ENCODE measurements at regions not wholly inside any gene's neighbourhood (a gene's known extent, or its start where the extent isn't known, plus 50 kb on each side); places are given as distances from the start of the nearest gene placed in this dataset.

DNA sequence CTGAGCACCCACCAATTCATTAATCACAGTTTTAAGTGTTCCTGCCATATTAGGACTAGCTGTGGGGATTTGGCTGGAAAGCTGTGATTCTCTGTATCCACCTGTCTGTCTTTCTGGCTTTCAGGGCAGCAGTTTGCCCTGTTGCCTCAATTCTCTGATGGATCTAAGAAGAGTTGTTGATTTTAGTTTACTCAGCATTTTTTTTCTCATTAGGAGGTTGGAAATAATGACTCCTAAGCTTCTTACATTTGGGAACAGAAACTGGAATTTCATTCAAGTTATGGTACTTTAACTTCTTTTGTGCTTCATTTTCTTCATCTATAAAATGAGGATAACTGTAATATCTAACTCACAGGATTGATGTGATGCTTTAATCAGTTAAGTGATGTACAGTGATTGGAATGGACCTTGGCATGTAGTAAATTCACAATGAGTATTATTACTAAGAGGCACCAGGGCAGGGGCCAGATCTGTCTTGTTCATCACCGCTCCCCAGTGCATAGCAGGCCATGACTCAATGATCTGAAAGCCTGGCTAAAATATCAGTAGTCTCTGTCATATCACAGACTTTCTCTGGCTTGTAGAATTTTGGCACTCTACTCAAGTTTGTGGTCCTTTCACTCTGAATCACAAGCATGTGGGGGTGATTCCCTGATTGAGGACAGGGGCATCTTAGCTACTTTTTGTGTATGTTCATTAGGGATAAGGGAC is 51.4 kb upstream of the GREM2 start:
- Histone ChIP-seq H3F3A (replicated peaks; ENCODE audit: low read depth) (no peaks in the 10 kb centered on the region), H3K4me3 (no peak overlapping the region), H4K20me1 (replicated peaks; ENCODE audit: insufficient read depth) (no peaks in the 10 kb centered on the region), H3K27me3 (ENCODE audit: insufficient read depth) (no peaks in the 10 kb centered on the region), H3K36me3 (ENCODE audit: insufficient read depth) (no peaks in the 10 kb centered on the region), H3K9me2 (ENCODE audit: insufficient read depth) (no peaks in the 10 kb centered on the region), H3K79me2 (replicated peaks; ENCODE audit: insufficient read depth) (no peaks in the 10 kb centered on the region), H3K4me2 (no peak overlapping the region), H3K4me1 (ENCODE audit: insufficient read depth) (no peaks in the 10 kb centered on the region), H3K27ac (ENCODE audit: low read depth) (no peak overlapping the region), H2AFZ (no peak overlapping the region)
- no peak overlapping the region for H3K4me3 Mint-ChIP-seq
- H3K27me3 Mint-ChIP-seq (ENCODE audit: insufficient read depth, low read depth, poor library complexity), result no peaks in the 10 kb centered on the region
- no peaks in the 10 kb centered on the region for H3K36me3 Mint-ChIP-seq (ENCODE audit: low read depth)
- ATAC-seq (no peak), DNase-seq (ENCODE audit: low spot score) (no peak)
- H3K9me3 Mint-ChIP-seq, result no peaks in the 10 kb centered on the region
- TF ChIP-seq CREB1 (CRISPR knock-in tag; IDR thresholded peaks at IDR 0.05; ENCODE audit: low read depth) (no peak), EZH2phosphoT487 (IDR thresholded peaks at IDR 0.05; ENCODE audit: unreplicated experiment) (no peak), NANOG (IDR thresholded peaks at IDR 0.05; ENCODE audit: borderline replicate concordance) (no peak), POLR2AphosphoS5 (IDR thresholded peaks at IDR 0.05; ENCODE audit: low read depth) (no peak), JUNB (IDR thresholded peaks at IDR 0.05; ENCODE audit: unreplicated experiment) (no peak), EZH2 (IDR thresholded peaks at IDR 0.05; ENCODE audit: low read depth, unreplicated experiment) (no peak), ZNF114 (CRISPR knock-in tag; IDR thresholded peaks at IDR 0.05) (no peak), ZNF331 (CRISPR knock-in tag; IDR thresholded peaks at IDR 0.05; ENCODE audit: low read depth) (no peak), STAT1 (IDR thresholded peaks at IDR 0.05; ENCODE audit: unreplicated experiment) (no peak)
- TF ChIP-seq, protein P1, sequence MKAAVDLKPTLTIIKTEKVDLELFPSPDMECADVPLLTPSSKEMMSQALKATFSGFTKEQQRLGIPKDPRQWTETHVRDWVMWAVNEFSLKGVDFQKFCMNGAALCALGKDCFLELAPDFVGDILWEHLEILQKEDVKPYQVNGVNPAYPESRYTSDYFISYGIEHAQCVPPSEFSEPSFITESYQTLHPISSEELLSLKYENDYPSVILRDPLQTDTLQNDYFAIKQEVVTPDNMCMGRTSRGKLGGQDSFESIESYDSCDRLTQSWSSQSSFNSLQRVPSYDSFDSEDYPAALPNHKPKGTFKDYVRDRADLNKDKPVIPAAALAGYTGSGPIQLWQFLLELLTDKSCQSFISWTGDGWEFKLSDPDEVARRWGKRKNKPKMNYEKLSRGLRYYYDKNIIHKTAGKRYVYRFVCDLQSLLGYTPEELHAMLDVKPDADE (IDR thresholded peaks at IDR 0.05), result no peak
- TF ChIP-seq, protein P2, sequence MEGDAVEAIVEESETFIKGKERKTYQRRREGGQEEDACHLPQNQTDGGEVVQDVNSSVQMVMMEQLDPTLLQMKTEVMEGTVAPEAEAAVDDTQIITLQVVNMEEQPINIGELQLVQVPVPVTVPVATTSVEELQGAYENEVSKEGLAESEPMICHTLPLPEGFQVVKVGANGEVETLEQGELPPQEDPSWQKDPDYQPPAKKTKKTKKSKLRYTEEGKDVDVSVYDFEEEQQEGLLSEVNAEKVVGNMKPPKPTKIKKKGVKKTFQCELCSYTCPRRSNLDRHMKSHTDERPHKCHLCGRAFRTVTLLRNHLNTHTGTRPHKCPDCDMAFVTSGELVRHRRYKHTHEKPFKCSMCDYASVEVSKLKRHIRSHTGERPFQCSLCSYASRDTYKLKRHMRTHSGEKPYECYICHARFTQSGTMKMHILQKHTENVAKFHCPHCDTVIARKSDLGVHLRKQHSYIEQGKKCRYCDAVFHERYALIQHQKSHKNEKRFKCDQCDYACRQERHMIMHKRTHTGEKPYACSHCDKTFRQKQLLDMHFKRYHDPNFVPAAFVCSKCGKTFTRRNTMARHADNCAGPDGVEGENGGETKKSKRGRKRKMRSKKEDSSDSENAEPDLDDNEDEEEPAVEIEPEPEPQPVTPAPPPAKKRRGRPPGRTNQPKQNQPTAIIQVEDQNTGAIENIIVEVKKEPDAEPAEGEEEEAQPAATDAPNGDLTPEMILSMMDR (conservative IDR thresholded peaks at IDR 0.05; ENCODE audit: low read depth in 2 of 2), result no peak
- TF ChIP-seq, protein P3, sequence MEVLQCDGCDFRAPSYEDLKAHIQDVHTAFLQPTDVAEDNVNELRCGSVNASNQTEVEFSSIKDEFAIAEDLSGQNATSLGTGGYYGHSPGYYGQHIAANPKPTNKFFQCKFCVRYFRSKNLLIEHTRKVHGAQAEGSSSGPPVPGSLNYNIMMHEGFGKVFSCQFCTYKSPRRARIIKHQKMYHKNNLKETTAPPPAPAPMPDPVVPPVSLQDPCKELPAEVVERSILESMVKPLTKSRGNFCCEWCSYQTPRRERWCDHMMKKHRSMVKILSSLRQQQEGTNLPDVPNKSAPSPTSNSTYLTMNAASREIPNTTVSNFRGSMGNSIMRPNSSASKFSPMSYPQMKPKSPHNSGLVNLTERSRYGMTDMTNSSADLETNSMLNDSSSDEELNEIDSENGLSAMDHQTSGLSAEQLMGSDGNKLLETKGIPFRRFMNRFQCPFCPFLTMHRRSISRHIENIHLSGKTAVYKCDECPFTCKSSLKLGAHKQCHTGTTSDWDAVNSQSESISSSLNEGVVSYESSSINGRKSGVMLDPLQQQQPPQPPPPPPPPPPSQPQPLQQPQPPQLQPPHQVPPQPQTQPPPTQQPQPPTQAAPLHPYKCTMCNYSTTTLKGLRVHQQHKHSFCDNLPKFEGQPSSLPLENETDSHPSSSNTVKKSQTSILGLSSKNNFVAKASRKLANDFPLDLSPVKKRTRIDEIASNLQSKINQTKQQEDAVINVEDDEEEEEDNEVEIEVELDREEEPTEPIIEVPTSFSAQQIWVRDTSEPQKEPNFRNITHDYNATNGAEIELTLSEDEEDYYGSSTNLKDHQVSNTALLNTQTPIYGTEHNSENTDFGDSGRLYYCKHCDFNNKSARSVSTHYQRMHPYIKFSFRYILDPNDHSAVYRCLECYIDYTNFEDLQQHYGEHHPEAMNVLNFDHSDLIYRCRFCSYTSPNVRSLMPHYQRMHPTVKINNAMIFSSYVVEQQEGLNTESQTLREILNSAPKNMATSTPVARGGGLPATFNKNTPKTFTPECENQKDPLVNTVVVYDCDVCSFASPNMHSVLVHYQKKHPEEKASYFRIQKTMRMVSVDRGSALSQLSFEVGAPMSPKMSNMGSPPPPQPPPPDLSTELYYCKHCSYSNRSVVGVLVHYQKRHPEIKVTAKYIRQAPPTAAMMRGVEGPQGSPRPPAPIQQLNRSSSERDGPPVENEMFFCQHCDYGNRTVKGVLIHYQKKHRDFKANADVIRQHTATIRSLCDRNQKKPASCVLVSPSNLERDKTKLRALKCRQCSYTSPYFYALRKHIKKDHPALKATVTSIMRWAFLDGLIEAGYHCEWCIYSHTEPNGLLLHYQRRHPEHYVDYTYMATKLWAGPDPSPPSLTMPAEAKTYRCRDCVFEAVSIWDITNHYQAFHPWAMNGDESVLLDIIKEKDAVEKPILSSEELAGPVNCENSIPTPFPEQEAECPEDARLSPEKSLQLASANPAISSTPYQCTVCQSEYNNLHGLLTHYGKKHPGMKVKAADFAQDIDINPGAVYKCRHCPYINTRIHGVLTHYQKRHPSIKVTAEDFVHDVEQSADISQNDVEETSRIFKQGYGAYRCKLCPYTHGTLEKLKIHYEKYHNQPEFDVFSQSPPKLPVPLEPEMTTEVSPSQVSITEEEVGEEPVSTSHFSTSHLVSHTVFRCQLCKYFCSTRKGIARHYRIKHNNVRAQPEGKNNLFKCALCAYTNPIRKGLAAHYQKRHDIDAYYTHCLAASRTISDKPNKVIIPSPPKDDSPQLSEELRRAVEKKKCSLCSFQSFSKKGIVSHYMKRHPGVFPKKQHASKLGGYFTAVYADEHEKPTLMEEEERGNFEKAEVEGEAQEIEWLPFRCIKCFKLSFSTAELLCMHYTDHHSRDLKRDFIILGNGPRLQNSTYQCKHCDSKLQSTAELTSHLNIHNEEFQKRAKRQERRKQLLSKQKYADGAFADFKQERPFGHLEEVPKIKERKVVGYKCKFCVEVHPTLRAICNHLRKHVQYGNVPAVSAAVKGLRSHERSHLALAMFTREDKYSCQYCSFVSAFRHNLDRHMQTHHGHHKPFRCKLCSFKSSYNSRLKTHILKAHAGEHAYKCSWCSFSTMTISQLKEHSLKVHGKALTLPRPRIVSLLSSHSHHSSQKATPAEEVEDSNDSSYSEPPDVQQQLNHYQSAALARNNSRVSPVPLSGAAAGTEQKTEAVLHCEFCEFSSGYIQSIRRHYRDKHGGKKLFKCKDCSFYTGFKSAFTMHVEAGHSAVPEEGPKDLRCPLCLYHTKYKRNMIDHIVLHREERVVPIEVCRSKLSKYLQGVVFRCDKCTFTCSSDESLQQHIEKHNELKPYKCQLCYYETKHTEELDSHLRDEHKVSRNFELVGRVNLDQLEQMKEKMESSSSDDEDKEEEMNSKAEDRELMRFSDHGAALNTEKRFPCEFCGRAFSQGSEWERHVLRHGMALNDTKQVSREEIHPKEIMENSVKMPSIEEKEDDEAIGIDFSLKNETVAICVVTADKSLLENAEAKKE (CRISPR knock-in tag; IDR thresholded peaks at IDR 0.05), result no peak
- TF ChIP-seq, protein P4, sequence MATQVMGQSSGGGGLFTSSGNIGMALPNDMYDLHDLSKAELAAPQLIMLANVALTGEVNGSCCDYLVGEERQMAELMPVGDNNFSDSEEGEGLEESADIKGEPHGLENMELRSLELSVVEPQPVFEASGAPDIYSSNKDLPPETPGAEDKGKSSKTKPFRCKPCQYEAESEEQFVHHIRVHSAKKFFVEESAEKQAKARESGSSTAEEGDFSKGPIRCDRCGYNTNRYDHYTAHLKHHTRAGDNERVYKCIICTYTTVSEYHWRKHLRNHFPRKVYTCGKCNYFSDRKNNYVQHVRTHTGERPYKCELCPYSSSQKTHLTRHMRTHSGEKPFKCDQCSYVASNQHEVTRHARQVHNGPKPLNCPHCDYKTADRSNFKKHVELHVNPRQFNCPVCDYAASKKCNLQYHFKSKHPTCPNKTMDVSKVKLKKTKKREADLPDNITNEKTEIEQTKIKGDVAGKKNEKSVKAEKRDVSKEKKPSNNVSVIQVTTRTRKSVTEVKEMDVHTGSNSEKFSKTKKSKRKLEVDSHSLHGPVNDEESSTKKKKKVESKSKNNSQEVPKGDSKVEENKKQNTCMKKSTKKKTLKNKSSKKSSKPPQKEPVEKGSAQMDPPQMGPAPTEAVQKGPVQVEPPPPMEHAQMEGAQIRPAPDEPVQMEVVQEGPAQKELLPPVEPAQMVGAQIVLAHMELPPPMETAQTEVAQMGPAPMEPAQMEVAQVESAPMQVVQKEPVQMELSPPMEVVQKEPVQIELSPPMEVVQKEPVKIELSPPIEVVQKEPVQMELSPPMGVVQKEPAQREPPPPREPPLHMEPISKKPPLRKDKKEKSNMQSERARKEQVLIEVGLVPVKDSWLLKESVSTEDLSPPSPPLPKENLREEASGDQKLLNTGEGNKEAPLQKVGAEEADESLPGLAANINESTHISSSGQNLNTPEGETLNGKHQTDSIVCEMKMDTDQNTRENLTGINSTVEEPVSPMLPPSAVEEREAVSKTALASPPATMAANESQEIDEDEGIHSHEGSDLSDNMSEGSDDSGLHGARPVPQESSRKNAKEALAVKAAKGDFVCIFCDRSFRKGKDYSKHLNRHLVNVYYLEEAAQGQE (IDR thresholded peaks at IDR 0.05; ENCODE audit: unreplicated experiment), result no peak
- H3K4me1 Mint-ChIP-seq, result no peaks in the 10 kb centered on the region
- H3K27ac Mint-ChIP-seq, result no peak overlapping the region
